Tibial nerve (tissue), 4 donors: ENCODE measurements at regions not wholly inside any gene's neighbourhood (a gene's known extent, or its start where the extent isn't known, plus 50 kb on each side); places are given as distances from the start of the nearest gene placed in this dataset.

ENCODE experiments used
- DNase-seq, 2 donors: peaks; one replicate each; pipeline ENCODE4 v3.0.0-alpha.2; 2019; ENCODE audit warnings: low spot score in 2 of 2
- H3K27ac ChIP-seq, 4 donors: fragments of 200-600 bp; sonication (generic) in 3 of 4; one replicate each; pipeline ENCODE4 v1.5.1; 2017 to 2019; ENCODE audit warnings: mild to moderate bottlenecking in 1 of 4
- H3K27me3 ChIP-seq, 2 donors: fragments of 200-600 bp; sonication (generic) in 1 of 2; one replicate each; pipeline versions ENCODE4 v1.5.1 to v1.6.0; 2017 to 2019
- H3K36me3 ChIP-seq, 3 donors: fragments of 200-600 bp; sonication (generic); one replicate each; pipeline ENCODE4 v1.5.1; 2018 to 2019
- H3K4me1 ChIP-seq, 4 donors: fragments of 200-600 bp; sonication (generic) in 3 of 4; one replicate each; pipeline ENCODE4 v1.5.1; 2017 to 2019
- H3K4me3 ChIP-seq, 4 donors: fragments of 200-600 bp; sonication (generic) in 3 of 4; one replicate each; pipeline ENCODE4 v1.5.1; 2017 to 2019; ENCODE audit warnings: mild to moderate bottlenecking in 1 of 4, moderate library complexity in 1 of 4
- H3K9me3 ChIP-seq, 4 donors: fragments of 200-600 bp; sonication (generic) in 3 of 4; one replicate each; pipeline ENCODE4 v1.5.1; 2017 to 2019
- CTCF ChIP-seq, 5 experiments: fragments of 200-600 bp in 3 of 5; fragments of 450-650 bp in 2 of 5; sonication (generic) in 3 of 5; IDR thresholded peaks; one replicate each; pipeline ENCODE4 v1.5.1; 2016 to 2019; ENCODE audit warnings: antibody characterized with exemption in 5 of 5, mild to moderate bottlenecking in 3 of 5, moderate library complexity in 2 of 5
- EP300 ChIP-seq, 2 donors: sonication (generic); formaldehyde crosslinking; IDR thresholded peaks; one replicate each; pipeline ENCODE4 v1.6.1; 2017; ENCODE audit warnings: antibody characterized with exemption in 2 of 2, mild to moderate bottlenecking in 1 of 2
- POLR2A ChIP-seq, 2 donors: fragments of 450-650 bp; IDR thresholded peaks; one replicate each; pipeline ENCODE4 v1.6.1; 2017; ENCODE audit warnings: antibody characterized with exemption in 2 of 2, mild to moderate bottlenecking in 2 of 2, moderate library complexity in 2 of 2
- WGBS, 2 donors: methylation state at CpG; one replicate each; pipeline ENCODE4 v1.1.5; 2018; 5-methylcytosine and 5-hydroxymethylcytosine counted together

DNA sequence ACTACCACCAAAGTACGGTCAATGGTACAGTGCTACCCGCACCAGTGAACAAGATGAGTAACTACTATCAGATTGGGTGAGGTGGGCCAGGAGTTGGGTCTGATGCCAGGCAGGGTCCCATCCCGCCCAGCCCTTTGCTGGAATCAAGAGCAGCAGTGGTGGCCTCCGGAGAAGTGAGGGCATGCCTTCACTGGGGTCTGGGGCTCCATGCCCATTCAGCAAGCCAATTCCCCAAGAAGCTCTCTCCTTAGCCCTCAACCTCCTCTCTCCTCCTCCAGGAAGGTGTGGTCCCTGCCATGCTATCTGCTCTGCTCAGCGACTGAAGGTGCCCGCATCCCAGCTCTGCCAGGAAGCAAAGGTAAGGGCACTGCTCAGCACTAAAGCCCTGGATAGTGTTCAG is 62.7 kb upstream of the CPLX2 start:
- no peak overlapping the region for H3K27ac ChIP-seq
- DNase-seq: no peak
- H3K4me1 ChIP-seq: no peaks in the 10 kb centered on the region
- peaks cover 0 to 5% (median 0%) of the 10 kb centered on the region in 4 donors for H3K9me3 ChIP-seq
- no peaks in the 10 kb centered on the region for H3K27me3 ChIP-seq
- no peak overlapping the region for H3K4me3 ChIP-seq
- no peak for TF ChIP-seq POLR2A (IDR thresholded peaks at IDR 0.05)
- TF ChIP-seq EP300 (IDR thresholded peaks at IDR 0.05): no peak
- no peak for TF ChIP-seq CTCF (IDR thresholded peaks at IDR 0.05)
- 91 to 92% methylated on average over 6 of the region's 6 CpGs for WGBS, 2 donors
- H3K36me3 ChIP-seq: no peaks in the 10 kb centered on the region

DNA sequence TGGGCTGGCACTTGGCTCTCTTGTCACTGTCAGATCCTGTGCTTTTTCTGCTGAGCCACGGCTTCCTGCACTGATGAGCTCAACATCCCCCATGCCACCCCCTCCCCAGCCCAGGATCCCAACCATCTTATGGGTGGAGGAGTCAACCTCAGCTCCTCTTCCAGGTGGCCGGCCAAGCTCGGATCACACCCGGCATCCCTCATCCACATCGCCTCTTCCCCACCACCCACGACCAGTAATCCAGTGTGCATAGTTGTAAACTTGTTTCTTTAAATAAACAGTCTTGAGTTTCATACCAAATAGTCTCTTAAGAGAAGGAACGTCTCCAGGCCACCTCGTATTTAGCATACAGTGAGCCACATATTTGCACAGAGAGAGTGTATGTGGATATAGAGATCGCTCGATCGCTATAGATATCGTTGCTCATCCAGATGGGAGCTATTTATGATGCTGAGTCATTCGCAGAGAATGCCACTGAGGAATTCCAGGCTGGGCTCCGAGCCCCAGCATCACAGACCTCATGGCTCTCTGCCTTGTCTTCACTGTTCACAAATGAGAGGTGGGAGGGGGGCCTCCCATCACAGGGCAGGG is 61.8 kb upstream of the CPLX2 start:
- DNase-seq: no peak
- H3K27me3 ChIP-seq: no peaks in the 10 kb centered on the region
- no peaks in the 10 kb centered on the region for H3K36me3 ChIP-seq
- no peak overlapping the region for H3K27ac ChIP-seq
- 25 to 27% methylated on average over 14 of the region's 14 CpGs for WGBS, 2 donors
- no peaks in the 10 kb centered on the region for H3K4me1 ChIP-seq
- peaks cover 0 to 5% (median 0%) of the 10 kb centered on the region in 4 donors for H3K9me3 ChIP-seq
- H3K4me3 ChIP-seq: no peak overlapping the region
- TF ChIP-seq POLR2A (IDR thresholded peaks at IDR 0.05) (no peak), CTCF (IDR thresholded peaks at IDR 0.05) (no peak), EP300 (IDR thresholded peaks at IDR 0.05) (no peak)

DNA sequence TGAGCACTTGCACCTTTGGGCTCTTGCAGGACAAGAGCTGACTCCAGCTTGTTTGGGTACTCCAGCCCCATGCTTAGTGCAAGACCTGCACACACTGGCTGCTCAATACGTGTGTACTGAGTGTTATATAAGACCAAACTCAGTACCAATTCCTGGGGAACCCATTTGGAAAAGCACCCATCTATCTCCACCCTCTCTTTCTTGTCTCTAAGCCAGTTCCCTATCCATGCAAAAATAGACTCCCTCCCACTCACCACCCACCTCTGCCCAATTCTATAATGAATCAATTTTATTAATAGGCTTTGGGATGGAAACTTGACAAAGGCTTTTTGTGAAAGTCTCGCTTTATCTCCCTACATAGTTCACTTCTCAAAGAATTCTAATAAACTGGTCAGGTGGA is 60.9 kb upstream of the CPLX2 start:
- no peak for TF ChIP-seq POLR2A (IDR thresholded peaks at IDR 0.05)
- no peak for TF ChIP-seq EP300 (IDR thresholded peaks at IDR 0.05)
- no peak for TF ChIP-seq CTCF (IDR thresholded peaks at IDR 0.05)
- H3K27me3 ChIP-seq: no peaks in the 10 kb centered on the region
- no peak overlapping the region for H3K27ac ChIP-seq
- 53 to 69% methylated on average over 2 of the region's 2 CpGs for WGBS, 2 donors
- no peaks in the 10 kb centered on the region for H3K36me3 ChIP-seq
- DNase-seq: no peak
- no peak overlapping the region for H3K4me3 ChIP-seq
- no peaks in the 10 kb centered on the region for H3K4me1 ChIP-seq
- H3K9me3 ChIP-seq: peaks cover 0 to 7% (median 0%) of the 10 kb centered on the region in 4 donors

DNA sequence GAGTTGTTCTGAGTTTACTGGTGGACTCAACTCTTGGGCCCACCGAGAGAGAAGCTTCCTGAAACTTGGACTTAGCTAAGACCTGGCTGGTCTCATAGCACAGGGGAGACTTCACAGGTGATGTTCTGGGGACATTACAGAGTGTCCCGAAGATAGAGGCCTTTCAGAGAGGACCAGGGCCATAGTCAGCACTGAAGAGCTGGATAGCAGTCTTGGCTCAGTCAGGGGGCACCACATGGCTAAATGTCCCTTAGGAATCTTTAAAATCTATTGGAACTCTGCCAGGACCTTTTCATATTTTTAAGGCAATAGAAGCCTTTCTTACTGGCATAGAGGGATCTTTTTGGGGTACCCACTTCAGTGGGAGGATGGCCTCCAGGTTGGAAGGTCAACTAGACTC is 59.8 kb upstream of the CPLX2 start:
- no peaks in the 10 kb centered on the region for H3K4me1 ChIP-seq
- DNase-seq: no peak
- no peak overlapping the region for H3K27ac ChIP-seq
- H3K4me3 ChIP-seq: no peak overlapping the region
- TF ChIP-seq POLR2A (IDR thresholded peaks at IDR 0.05) (no peak), EP300 (IDR thresholded peaks at IDR 0.05) (no peak), CTCF (IDR thresholded peaks at IDR 0.05) (no peak)
- no peaks in the 10 kb centered on the region for H3K36me3 ChIP-seq
- 85 to 92% methylated on average over 2 of the region's 2 CpGs for WGBS, 2 donors
- no peaks in the 10 kb centered on the region for H3K27me3 ChIP-seq
- peaks cover 0 to 12% (median 0%) of the 10 kb centered on the region in 4 donors for H3K9me3 ChIP-seq

- H3K9me3 ChIP-seq: peaks cover 0 to 9% (median 0%) of the 10 kb centered on the region in 4 donors
- H3K27me3 ChIP-seq: no peaks in the 10 kb centered on the region
- WGBS, 2 donors: 57 to 61% methylated on average over 4 of the region's 4 CpGs
- no peak for DNase-seq
- H3K4me1 ChIP-seq: no peaks in the 10 kb centered on the region
- no peak overlapping the region for H3K27ac ChIP-seq
- H3K36me3 ChIP-seq: no peaks in the 10 kb centered on the region
- no peak overlapping the region for H3K4me3 ChIP-seq
- no peak for TF ChIP-seq CTCF (IDR thresholded peaks at IDR 0.05)
- TF ChIP-seq POLR2A (IDR thresholded peaks at IDR 0.05): no peak
- no peak for TF ChIP-seq EP300 (IDR thresholded peaks at IDR 0.05)
Observed at GRCh38 chr5:175813943-175814630, 57.3 kb upstream of the CPLX2 start.
